ENCODE measurements at regions not wholly inside any gene's neighbourhood (a gene's known extent, or its start where the extent isn't known, plus 50 kb on each side); places are given as distances from the start of the nearest gene placed in this dataset.

DNA sequence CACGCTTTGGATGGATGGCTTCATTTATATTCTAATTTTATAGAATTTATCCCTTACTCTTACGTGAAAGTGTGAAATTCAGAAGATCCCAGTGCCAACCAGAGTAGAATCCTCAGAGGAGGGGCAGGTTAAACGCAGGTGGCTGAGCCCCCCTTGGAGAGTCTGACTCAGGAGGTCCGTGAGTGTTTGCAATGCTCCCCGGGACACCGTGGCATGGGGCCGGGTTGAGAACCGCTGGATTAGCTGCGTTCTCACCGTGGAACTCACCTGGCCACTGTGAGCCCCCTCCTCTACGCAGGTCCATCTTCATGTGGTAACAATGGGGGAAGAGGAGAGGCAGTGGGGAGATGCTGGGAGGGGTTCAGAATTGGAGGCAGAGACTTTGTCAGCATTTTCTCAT, 638.0 kb upstream of the MKI67 start:
- TF ChIP-seq, protein P1, sequence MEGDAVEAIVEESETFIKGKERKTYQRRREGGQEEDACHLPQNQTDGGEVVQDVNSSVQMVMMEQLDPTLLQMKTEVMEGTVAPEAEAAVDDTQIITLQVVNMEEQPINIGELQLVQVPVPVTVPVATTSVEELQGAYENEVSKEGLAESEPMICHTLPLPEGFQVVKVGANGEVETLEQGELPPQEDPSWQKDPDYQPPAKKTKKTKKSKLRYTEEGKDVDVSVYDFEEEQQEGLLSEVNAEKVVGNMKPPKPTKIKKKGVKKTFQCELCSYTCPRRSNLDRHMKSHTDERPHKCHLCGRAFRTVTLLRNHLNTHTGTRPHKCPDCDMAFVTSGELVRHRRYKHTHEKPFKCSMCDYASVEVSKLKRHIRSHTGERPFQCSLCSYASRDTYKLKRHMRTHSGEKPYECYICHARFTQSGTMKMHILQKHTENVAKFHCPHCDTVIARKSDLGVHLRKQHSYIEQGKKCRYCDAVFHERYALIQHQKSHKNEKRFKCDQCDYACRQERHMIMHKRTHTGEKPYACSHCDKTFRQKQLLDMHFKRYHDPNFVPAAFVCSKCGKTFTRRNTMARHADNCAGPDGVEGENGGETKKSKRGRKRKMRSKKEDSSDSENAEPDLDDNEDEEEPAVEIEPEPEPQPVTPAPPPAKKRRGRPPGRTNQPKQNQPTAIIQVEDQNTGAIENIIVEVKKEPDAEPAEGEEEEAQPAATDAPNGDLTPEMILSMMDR (conservative IDR thresholded peaks at IDR 0.05; ENCODE audit: low read depth, low read length) = no peak
- TF ChIP-seq EZH2 (IDR thresholded peaks at IDR 0.05; ENCODE audit: low read length, unreplicated experiment) = no peak

Measured in PC-3 (cell line).